ENCODE measurements at regions not wholly inside any gene's neighbourhood (a gene's known extent, or its start where the extent isn't known, plus 50 kb on each side); places are given as distances from the start of the nearest gene placed in this dataset.
A peak's percentile ranks its signal among the peaks of the same experiment; 100 is the strongest.

- TF ChIP-seq POLR2A (IDR thresholded peaks at IDR 0.05), result no peak
- TF ChIP-seq, protein P1, sequence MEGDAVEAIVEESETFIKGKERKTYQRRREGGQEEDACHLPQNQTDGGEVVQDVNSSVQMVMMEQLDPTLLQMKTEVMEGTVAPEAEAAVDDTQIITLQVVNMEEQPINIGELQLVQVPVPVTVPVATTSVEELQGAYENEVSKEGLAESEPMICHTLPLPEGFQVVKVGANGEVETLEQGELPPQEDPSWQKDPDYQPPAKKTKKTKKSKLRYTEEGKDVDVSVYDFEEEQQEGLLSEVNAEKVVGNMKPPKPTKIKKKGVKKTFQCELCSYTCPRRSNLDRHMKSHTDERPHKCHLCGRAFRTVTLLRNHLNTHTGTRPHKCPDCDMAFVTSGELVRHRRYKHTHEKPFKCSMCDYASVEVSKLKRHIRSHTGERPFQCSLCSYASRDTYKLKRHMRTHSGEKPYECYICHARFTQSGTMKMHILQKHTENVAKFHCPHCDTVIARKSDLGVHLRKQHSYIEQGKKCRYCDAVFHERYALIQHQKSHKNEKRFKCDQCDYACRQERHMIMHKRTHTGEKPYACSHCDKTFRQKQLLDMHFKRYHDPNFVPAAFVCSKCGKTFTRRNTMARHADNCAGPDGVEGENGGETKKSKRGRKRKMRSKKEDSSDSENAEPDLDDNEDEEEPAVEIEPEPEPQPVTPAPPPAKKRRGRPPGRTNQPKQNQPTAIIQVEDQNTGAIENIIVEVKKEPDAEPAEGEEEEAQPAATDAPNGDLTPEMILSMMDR (IDR thresholded peaks at IDR 0.05), result peak in 1 of 4 experiments; percentile 27
- H3K27me3 ChIP-seq, result no peaks in the 10 kb centered on the region
- no peaks in the 10 kb centered on the region for H3K4me1 ChIP-seq
- H3K27ac ChIP-seq, result no peak overlapping the region
- H3K9me3 ChIP-seq, result no peaks in the 10 kb centered on the region
- intact Hi-C loops (cut with DNase I), result no loop called here
- H3K4me3 ChIP-seq, result no peak overlapping the region
- DNase-seq, result peak; percentile 65
- no peaks in the 10 kb centered on the region for H3K36me3 ChIP-seq
- WGBS, 2 donors, result 85 to 90% methylated on average over 5 of the region's 5 CpGs
These were observed 794.8 kb downstream of the MCTP2 start for GRCh38 chr15:95025924-95026728.

- Histone ChIP-seq H3K36me3 (no peaks in the 10 kb centered on the region), H3K27ac (no peak overlapping the region), H3K27me3 (no peaks in the 10 kb centered on the region), H3K4me1 (no peaks in the 10 kb centered on the region), H3K9me3 (no peaks in the 10 kb centered on the region), H3K4me3 (no peak overlapping the region)
- TF ChIP-seq POLR2A (IDR thresholded peaks at IDR 0.05) (no peak), EP300 (IDR thresholded peaks at IDR 0.05) (no peak), POLR2AphosphoS5 (IDR thresholded peaks at IDR 0.05) (no peak)
- TF ChIP-seq, protein P1 (IDR thresholded peaks at IDR 0.05), result no peak
- intact Hi-C loops (cut with DNase I), result no loop called here
- DNase-seq, result no peak
- 81 to 85% methylated on average over 3 of the region's 3 CpGs for WGBS, 2 donors
These were observed 796.6 kb downstream of the MCTP2 start for GRCh38 chr15:95027981-95028380.

GRCh38 chr15:95032156-95032555, 800.8 kb downstream of the MCTP2 start:
- H3K9me3 ChIP-seq, result no peaks in the 10 kb centered on the region
- WGBS, 2 donors, result 72 to 76% methylated on average over 2 of the region's 2 CpGs
- intact Hi-C loops (cut with DNase I), result no loop called here

DNA sequence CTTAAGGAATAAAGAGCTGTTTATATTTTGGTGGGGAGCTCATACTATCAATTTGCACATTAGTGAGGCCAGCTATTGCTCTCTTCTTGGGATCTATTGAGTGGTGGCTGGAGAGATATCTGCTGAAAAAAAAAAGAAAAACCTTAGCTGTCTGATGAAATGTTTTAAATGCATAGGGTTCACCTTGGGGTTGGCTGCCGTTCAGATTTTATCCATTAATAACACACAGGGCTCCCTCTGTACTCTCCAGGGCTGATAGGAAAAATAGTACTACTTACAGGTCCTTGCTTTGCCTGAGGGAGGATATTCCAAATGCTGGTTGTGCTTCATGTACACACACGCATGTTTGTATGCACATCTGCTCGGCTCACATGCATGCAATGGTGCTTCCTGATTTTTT, 803.7 kb downstream of the MCTP2 start:
- 82 to 86% methylated on average over 3 of the region's 3 CpGs for WGBS, 2 donors
- Histone ChIP-seq H3K27me3 (no peaks in the 10 kb centered on the region), H3K9me3 (peaks cover 0 to 2% (median 0%) of the 10 kb centered on the region in 4 donors), H3K4me1 (no peaks in the 10 kb centered on the region), H3K4me3 (no peak overlapping the region), H3K27ac (no peak overlapping the region), H3K36me3 (no peaks in the 10 kb centered on the region)
- no peak for DNase-seq
- TF ChIP-seq POLR2A (IDR thresholded peaks at IDR 0.05) (no peak), EP300 (IDR thresholded peaks at IDR 0.05) (no peak), POLR2AphosphoS5 (IDR thresholded peaks at IDR 0.05) (no peak)
- TF ChIP-seq, protein P1 (IDR thresholded peaks at IDR 0.05), result no peak
- intact Hi-C loops (cut with DNase I), result no loop called here

More at GRCh38 chr15:95032156-95032555, 800.8 kb downstream of the MCTP2 start:
- TF ChIP-seq POLR2A (IDR thresholded peaks at IDR 0.05) (no peak), POLR2AphosphoS5 (IDR thresholded peaks at IDR 0.05) (no peak), EP300 (IDR thresholded peaks at IDR 0.05) (no peak)
- TF ChIP-seq, protein P1 (IDR thresholded peaks at IDR 0.05), result no peak
- no peaks in the 10 kb centered on the region for H3K4me1 ChIP-seq
- no peaks in the 10 kb centered on the region for H3K36me3 ChIP-seq
- no peak overlapping the region for H3K4me3 ChIP-seq
- H3K27me3 ChIP-seq, result no peaks in the 10 kb centered on the region
- no peak overlapping the region for H3K27ac ChIP-seq
- no peak for DNase-seq
